Globus pallidus (tissue), 1 donor: ENCODE measurements at regions not wholly inside any gene's neighbourhood (a gene's known extent, or its start where the extent isn't known, plus 50 kb on each side); places are given as distances from the start of the nearest gene placed in this dataset.

ENCODE experiments used
- DNase-seq: peaks from one replicate; pipeline ENCODE4 v3.0.0-alpha.2; 2015; ENCODE audit warnings: low spot score

GRCh38 chr13:22128441-22129408, 457.9 kb downstream of the FGF9 start:
- DNase-seq, result no peak

DNA sequence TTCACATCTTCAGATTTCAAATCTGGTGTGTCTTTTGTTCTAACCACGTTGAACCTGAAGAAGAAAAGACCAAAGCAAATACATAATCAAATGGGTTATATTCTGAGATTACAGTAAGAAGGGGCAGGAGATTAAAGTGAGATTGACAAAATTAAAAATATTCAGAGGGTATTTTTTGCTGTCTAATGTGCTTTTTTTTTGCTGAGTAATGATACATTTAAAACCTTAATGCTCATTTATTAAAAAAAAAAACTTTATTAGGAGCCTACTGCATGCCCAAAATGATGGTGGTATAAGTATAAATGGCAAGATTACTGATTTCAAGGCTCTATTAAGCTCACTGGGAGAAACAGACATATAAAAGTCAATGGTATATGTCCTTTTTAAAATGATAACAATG, 459.4 kb downstream of the FGF9 start:
- DNase-seq, result no peak

GRCh38 chr13:22134261-22134660, 463.4 kb downstream of the FGF9 start:
- DNase-seq, result no peak

DNA sequence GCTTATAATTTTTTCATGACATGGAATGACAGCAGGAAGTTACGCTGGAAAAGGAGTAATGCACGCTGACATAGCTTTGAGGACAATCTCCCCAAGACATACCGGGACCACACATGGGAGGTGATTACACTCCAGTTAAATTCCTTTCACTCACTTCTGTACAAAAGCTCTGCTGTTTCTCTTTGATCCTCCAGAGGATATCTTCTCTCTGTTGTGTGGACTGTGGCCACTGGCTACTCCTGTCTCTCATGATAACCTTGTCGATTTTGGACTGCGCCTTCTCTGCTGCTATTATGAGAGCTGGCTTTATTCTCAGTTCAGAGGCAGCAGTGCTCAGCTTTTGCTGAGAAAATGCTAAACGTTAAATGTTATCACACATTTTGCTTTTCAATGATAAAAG, 464.6 kb downstream of the FGF9 start:
- DNase-seq, result no peak

GRCh38 chr13:22137361-22138050, 466.6 kb downstream of the FGF9 start:
- DNase-seq, result no peak

GRCh38 chr13:22138947-22139346, 468.1 kb downstream of the FGF9 start:
- no peak for DNase-seq

- DNase-seq, result no peak
These were observed 470.8 kb downstream of the FGF9 start for GRCh38 chr13:22141716-22142115.

DNA sequence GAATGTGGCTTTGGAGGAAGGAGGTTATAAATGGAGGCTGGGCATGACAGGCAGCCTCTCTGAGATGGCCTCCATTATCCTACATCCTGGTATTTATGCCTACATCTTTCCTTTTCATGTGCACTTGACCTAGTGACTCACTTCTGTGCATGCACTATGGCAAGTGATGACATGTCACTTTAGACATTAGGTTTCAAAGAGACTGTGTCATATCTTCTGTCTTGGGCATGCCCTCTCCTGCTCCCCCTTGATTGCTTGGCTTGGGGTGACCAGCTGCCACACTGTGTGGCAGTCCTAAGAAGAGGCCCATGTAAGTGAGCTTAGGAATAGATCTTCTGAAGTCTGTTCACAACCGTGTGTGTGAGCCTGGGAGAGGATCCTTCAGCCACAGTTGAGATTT, 472.8 kb downstream of the FGF9 start:
- no peak for DNase-seq

- DNase-seq, result no peak
These were observed 473.9 kb downstream of the FGF9 start for GRCh38 chr13:22144806-22145205.

- DNase-seq, result no peak
These were observed 477.3 kb downstream of the FGF9 start for GRCh38 chr13:22148187-22148586.

- no peak for DNase-seq
These were observed 481.9 kb downstream of the FGF9 start for GRCh38 chr13:22152751-22153150.

GRCh38 chr13:22154041-22154440, 483.2 kb downstream of the FGF9 start:
- no peak for DNase-seq

DNA sequence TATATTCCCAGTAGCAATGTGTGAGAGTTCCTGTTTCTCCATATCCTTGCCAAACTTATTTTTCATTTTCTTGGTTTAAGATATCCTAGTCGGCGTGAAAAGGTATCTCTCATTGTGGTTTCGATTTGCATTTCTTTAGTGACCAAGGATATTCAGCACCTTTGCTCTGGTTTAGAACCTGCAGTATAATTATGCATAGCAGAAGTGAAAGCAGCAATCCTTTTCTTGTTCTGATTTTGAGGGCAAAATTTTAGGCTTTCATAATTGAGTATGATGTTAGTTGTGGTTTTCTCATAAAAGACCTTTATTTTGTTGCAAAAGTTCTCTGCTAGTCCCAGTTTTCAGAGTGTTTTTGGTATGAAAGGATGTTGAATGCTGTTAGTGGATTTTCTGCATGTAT, 491.0 kb downstream of the FGF9 start:
- no peak for DNase-seq

- DNase-seq, result no peak
These were observed 492.0 kb downstream of the FGF9 start for GRCh38 chr13:22162889-22163288.

DNA sequence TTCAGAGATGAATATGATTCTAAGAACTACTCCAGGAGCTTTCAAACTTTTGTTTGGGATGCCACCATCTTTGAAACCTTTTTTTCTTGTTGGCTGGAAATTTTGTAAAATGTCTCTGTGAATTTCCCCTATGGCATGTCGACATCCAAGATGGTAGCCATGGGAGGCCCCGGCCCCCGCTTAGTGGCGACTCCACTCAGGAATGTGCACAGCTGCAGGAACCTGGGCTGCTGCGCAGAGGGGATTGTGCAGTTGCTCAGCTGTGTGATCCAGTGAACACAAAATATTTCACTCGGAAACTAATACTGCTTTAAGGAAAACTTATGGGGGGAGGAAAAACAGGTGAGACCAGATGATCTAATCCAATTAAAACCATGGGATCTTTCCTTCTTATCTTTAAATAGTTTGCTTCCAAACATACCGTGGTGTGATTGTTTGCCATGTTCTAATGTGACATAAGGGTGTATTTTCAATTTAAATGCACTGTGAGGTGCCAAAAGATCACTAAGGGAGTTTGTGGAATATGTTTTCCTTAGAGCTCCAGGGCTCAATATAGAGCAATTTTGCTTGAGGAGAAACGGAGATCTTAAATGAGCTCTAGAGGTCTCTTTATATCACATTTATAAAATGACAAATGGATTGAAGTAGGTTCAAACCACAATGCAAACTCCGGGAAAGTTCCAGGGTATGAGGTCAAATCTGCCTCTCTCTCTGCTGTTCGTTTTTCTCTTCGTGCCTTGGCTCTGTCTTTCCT, 497.7 kb downstream of the FGF9 start:
- no peak for DNase-seq

GRCh38 chr13:22169473-22169872, 498.6 kb downstream of the FGF9 start:
- no peak for DNase-seq

- DNase-seq, result no peak
These were observed 502.7 kb downstream of the FGF9 start for GRCh38 chr13:22173610-22174009.

DNA sequence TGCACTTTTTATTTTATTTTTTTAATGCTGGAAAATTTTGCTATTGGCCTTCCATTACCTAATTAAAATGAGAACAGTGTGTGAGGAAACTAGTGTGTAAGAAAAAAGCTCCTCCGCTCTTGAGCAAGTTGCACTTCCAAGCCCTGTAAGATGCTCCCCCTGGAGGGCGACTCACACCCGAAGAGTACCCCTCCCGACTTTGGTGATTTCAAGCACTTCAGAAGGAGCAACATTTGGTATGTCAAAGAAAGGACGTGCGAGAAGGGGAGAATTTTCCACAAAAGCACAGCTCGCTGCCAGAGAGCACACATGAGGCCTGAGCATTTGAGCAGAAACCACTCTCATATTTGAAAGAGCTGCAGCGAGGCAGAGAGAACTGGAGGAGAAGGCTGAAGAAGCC, 504.4 kb downstream of the FGF9 start:
- no peak for DNase-seq

DNA sequence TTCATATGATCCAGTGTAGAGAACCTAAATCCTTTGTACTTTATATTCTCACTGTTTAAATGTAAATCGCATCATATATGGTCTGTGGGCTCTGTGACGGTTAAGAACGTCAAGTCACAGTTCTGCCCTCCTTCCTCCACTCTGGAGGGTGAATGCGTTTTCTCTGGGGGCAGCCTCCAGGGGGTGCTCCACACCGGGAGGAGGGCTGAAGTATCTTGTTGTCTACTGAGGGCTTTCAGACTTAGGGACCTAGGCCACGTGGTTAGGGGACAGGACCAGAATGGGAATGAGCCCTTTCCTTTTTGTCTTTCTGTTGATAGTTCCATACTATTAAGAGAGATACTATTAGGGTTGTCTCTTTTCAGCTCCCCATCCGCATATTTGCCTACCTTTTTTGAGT, 504.9 kb downstream of the FGF9 start:
- no peak for DNase-seq

GRCh38 chr13:22176968-22177520, 506.2 kb downstream of the FGF9 start:
- no peak for DNase-seq

GRCh38 chr13:22178878-22179277, 508.0 kb downstream of the FGF9 start:
- no peak for DNase-seq

DNA sequence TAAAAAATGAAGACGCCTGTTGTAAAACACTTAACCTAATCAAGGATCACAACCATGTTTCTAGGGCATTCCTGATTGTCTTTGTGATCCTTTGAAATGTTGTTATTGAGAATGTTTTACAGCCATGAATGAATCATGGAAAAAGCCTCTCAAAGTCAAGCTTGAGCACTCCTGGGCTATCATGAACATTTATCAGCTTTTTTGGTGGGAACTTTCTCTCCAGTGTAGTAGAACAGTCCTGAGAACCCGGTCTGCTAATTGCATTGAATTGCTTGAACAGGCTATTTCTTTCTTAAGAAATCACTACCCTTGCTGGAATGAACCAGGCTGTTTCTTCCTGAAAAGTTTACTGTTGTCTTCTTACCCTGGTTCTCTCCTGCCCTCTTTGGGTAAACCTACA, 516.5 kb downstream of the FGF9 start:
- no peak for DNase-seq
